ENCODE measurements at regions not wholly inside any gene's neighbourhood (a gene's known extent, or its start where the extent isn't known, plus 50 kb on each side); places are given as distances from the start of the nearest gene placed in this dataset.

- no peak for TF ChIP-seq ZNF274 (IDR thresholded peaks at IDR 0.05; ENCODE audit: low read depth, low read length)
- no peak for TF ChIP-seq SUZ12 (IDR thresholded peaks at IDR 0.05; ENCODE audit: extremely low read depth, insufficient read depth, insufficient read length)
Measured at GRCh38 chr3:194905696-194906095, 220.0 kb downstream of the FAM43A start.

Data from NT2/D1 (cell line).